Fibroblast of mammary gland (primary cell): ENCODE measurements at regions not wholly inside any gene's neighbourhood (a gene's known extent, or its start where the extent isn't known, plus 50 kb on each side); places are given as distances from the start of the nearest gene placed in this dataset.

Source experiments
- DNase-seq: peaks from one replicate; pipeline ENCODE4 v3.0.0-alpha.2; 2010; ENCODE audit warnings: low read depth
- H3K4me3 ChIP-seq: 2 replicates; pipeline ENCODE4 v1.5.1; 2011; ENCODE audit warnings: low read depth, mild to moderate bottlenecking, low read length, moderate library complexity; ENCODE audit not compliant: control insufficient read depth
- TF ChIP-seq, protein P1 (sequence below): conservative IDR thresholded peaks from 2 replicates; pipeline ENCODE4 v1.5.1; 2011; ENCODE audit warnings: low read depth, low read length, inconsistent platforms; ENCODE audit not compliant: control insufficient read depth, insufficient read depth

DNA sequence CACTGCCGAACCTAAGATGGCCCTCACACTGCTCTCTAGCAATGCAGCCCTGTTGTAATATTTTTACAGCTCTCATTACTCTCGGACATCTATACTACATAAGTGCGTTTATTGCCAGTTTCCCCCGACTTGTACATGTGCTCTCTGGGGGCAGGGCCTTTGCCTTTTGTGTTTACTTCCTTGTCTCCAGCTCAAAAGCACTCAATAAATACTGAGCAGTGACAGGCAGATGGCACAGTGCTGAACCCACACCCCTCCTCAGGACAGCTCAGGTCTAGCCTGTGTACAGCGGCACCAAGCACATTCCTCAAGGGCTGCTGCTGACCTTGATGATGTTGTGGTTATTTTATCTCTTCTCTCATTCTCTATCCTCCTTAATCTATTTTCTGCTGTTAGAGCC lies 68.0 kb upstream of the ELMO1 start:
- no peak for DNase-seq
- TF ChIP-seq, protein P1, sequence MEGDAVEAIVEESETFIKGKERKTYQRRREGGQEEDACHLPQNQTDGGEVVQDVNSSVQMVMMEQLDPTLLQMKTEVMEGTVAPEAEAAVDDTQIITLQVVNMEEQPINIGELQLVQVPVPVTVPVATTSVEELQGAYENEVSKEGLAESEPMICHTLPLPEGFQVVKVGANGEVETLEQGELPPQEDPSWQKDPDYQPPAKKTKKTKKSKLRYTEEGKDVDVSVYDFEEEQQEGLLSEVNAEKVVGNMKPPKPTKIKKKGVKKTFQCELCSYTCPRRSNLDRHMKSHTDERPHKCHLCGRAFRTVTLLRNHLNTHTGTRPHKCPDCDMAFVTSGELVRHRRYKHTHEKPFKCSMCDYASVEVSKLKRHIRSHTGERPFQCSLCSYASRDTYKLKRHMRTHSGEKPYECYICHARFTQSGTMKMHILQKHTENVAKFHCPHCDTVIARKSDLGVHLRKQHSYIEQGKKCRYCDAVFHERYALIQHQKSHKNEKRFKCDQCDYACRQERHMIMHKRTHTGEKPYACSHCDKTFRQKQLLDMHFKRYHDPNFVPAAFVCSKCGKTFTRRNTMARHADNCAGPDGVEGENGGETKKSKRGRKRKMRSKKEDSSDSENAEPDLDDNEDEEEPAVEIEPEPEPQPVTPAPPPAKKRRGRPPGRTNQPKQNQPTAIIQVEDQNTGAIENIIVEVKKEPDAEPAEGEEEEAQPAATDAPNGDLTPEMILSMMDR, result no peak

DNA sequence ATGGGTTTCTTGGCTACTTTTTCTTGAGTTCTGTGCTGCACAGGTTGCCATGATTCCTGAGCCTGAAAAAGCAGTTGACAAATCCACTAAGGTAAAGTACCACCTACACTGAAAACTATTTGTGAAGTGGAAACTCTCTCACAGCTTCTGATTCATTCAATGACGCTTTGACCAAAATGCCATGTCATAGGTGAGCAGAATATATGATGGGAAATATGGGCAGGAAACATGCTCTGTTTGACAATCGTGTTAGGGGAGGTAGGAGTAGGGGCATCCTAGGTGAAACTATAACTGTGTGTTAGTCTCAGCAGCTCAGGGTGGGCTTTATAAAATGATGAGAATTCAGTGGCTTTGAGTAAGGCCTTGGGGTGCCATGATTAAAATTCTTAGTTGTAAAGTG lies 69.6 kb upstream of the ELMO1 start:
- no peak overlapping the region for H3K4me3 ChIP-seq
- TF ChIP-seq, protein P1, result no peak

More for the DNA sequence above, 68.0 kb upstream of the ELMO1 start:
- no peak overlapping the region for H3K4me3 ChIP-seq

DNA sequence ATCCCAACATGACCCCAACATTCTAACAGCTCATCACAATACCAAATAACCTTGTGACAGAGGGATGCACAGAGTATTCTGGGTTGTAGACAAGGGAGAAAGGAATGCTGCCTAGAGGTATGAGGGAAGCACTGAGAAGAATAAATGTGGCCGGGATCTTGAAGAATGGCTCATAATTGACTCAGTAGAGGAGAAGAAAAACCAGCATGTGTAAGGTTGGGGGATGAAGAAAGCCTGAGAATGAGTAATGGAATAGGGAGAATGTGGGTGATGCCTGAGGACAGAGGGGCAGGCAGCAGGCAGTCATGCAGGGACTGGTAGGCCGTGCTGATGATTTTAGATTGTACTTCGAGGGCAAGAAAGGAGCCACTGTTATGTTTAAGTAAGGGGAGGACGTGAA lies 75.4 kb upstream of the ELMO1 start:
- TF ChIP-seq, protein P1, result no peak

More for the DNA sequence above, 69.6 kb upstream of the ELMO1 start:
- no peak for DNase-seq

DNA sequence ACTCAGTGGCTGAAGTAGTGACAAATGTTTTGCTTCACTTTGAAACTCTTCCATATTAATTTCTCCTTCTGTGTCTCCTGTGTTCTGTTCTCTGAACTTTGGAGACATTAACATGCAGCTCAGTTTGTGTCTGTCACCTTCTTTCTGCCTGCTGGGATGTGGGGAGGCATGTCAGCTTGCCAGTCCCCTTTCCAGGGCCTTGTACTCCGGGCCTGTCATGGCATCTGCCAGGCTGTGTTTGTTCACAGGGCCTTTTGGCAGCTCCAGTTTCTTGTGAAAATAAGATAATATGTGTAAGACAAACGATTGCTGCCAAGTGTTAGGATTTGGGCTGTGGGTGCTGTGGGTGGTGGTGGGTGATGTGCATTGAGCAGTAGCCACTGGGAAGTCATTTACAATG lies 76.1 kb upstream of the ELMO1 start:
- DNase-seq, result no peak
- H3K4me3 ChIP-seq, result no peak overlapping the region
- TF ChIP-seq, protein P1, result no peak

More for the DNA sequence above, 75.4 kb upstream of the ELMO1 start:
- H3K4me3 ChIP-seq, result no peak overlapping the region
- DNase-seq, result no peak

DNA sequence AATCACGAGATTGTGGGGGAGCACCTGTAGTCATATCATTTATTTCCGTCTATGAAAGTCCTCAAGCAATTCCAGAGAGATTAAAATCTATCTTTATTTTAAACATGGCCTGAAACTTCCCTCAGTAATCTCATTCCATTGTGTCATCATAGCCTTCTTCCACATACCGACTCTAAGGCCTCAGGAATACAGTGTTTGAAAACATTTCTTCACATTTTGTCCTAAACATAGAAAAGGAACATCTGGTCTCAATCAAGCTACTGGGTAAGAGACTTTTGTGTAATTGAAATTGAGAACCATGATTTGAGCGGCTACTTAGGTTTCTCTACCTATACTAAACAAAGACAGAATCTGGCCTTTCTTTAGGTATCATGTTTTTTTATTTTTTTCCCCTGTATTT lies 78.0 kb upstream of the ELMO1 start:
- DNase-seq, result peak; percentile 5
- no peak overlapping the region for H3K4me3 ChIP-seq
- TF ChIP-seq, protein P1, result no peak

DNA sequence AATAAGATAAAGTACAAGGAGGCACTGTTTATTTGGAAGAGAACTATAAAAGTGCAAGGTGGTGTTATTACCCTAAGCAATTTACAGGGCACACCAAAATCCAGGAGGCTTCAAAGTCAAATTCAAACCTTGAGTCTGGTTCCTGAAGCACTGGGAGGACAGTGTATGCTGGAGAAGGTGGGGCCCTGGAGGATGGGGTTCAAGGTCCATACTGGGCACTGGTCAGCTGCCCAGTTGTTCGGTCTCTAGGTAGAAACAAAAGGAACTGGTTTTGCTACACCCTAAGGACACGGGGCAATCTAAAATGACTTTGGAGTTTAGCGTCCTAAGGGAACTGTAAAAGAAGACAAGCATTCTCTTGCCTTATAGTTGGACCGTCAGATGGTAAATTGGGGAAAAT lies 78.4 kb upstream of the ELMO1 start:
- no peak overlapping the region for H3K4me3 ChIP-seq
- no peak for DNase-seq
- TF ChIP-seq, protein P1, result no peak

DNA sequence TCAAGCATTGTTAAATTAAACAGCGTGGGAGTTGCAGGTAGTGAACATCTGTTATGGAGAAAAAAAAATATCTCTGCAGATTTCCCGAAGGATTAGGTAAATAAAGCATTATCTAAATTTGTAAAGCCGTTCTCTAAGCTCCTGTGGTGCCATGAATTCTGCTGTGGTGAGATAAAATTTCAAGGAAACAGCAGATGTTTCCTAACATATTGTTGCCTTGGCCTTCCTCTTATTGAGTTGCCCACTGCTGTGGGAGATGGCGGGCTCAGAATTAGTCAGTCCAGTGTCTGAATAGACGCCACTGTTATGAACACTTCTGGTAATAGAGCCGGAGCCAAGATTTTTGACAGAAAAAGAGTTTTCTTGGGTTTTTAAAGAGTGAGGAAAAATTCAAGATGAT lies 82.6 kb upstream of the ELMO1 start:
- DNase-seq, result no peak
- TF ChIP-seq, protein P1, result no peak
- no peak overlapping the region for H3K4me3 ChIP-seq
